ENCODE measurements at regions not wholly inside any gene's neighbourhood (a gene's known extent, or its start where the extent isn't known, plus 50 kb on each side); places are given as distances from the start of the nearest gene placed in this dataset.

GRCh38 chr4:58551676-58552075 is 1441.5 kb upstream of the IGFBP7 start:
- no peak for DNase-seq

GRCh38 chr4:58543465-58543864 is 1433.3 kb upstream of the IGFBP7 start:
- no peak for DNase-seq

GRCh38 chr4:58541926-58542325 is 1431.7 kb upstream of the IGFBP7 start:
- DNase-seq = no peak

GRCh38 chr4:58522765-58523382 is 1412.7 kb upstream of the IGFBP7 start:
- no peak for DNase-seq

- no peak for DNase-seq
Measured at GRCh38 chr4:58515226-58515625, 1405.0 kb upstream of the IGFBP7 start.

GRCh38 chr4:58514299-58514698 is 1404.1 kb upstream of the IGFBP7 start:
- no peak for DNase-seq

GRCh38 chr4:58510652-58511051 is 1400.5 kb upstream of the IGFBP7 start:
- DNase-seq = no peak

- no peak for DNase-seq
Measured at GRCh38 chr4:58507079-58507478, 1396.9 kb upstream of the IGFBP7 start.

- DNase-seq = peak; percentile 81
Measured at GRCh38 chr4:58502839-58503238, 1392.7 kb upstream of the IGFBP7 start.

GRCh38 chr4:58499182-58499581 is 1389.0 kb upstream of the IGFBP7 start:
- no peak for DNase-seq

GRCh38 chr4:58491620-58492019 is 1381.4 kb upstream of the IGFBP7 start:
- DNase-seq = no peak

- DNase-seq = no peak
Measured at GRCh38 chr4:58477950-58478349, 1367.8 kb upstream of the IGFBP7 start.

- DNase-seq = no peak
Measured at GRCh38 chr4:58477513-58477912, 1367.3 kb upstream of the IGFBP7 start.

GRCh38 chr4:58475097-58475496 is 1364.9 kb upstream of the IGFBP7 start:
- no peak for DNase-seq

- DNase-seq = no peak
Measured at GRCh38 chr4:58465031-58465430, 1354.8 kb upstream of the IGFBP7 start.

GRCh38 chr4:58456727-58457384 is 1346.7 kb upstream of the IGFBP7 start:
- no peak for DNase-seq

- peak; percentile 14 for DNase-seq
Measured at GRCh38 chr4:58453956-58454355, 1343.8 kb upstream of the IGFBP7 start.

- DNase-seq = no peak
Measured at GRCh38 chr4:58451707-58452106, 1341.5 kb upstream of the IGFBP7 start.

GRCh38 chr4:58435871-58436270 is 1325.7 kb upstream of the IGFBP7 start:
- DNase-seq = no peak

- no peak for DNase-seq
Measured at GRCh38 chr4:58413849-58414248, 1303.7 kb upstream of the IGFBP7 start.

- DNase-seq = no peak
Measured at GRCh38 chr4:58411904-58412303, 1301.7 kb upstream of the IGFBP7 start.

- DNase-seq = no peak
Measured at GRCh38 chr4:58406762-58407161, 1296.6 kb upstream of the IGFBP7 start.

- no peak for DNase-seq
Measured at GRCh38 chr4:58368221-58368620, 1258.0 kb upstream of the IGFBP7 start.

- no peak for DNase-seq
Measured at GRCh38 chr4:58360354-58361133, 1250.4 kb upstream of the IGFBP7 start.
